GM11168 (cell line): ENCODE measurements at regions not wholly inside any gene's neighbourhood (a gene's known extent, or its start where the extent isn't known, plus 50 kb on each side); places are given as distances from the start of the nearest gene placed in this dataset.
"Not testable (repeated sequence)": the region's sequence is repeated elsewhere in the genome, so short reads cannot be mapped to it uniquely, and the experiment has no call there.

Experiments
- in situ Hi-C: fragments of 300-500 bp; cut with MboI; formaldehyde crosslinking; loops from one replicate; pipeline ENCODE4 v1.12.0; 2022; ENCODE audit warnings: low sequenced_read_pairs; ENCODE audit not compliant: unreplicated experiment

GRCh38 chr13:107596306-107596705 is 619.0 kb downstream of the LIG4 start:
- in situ Hi-C loops = not testable (repeated sequence)

- in situ Hi-C loops = no loop called here
These were observed 624.8 kb downstream of the LIG4 start for GRCh38 chr13:107590556-107590955.

DNA sequence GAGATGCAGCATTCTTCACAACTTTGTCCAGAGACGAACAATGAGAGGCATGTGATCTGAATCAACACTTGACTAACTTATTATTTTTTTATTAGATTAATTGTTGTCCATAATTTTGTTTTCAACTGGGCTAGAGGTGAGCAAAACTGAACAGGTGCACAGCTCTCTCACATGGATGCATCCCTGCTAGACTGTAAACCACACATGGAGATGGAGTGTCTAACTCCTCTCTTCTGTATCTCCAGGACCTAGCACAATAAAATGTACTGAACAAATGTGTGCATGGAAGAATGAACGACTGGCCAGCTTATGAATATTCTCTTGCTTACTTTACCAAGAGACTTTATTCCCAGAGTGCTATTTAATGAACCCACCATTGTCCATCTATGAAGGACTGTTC is 627.7 kb downstream of the LIG4 start:
- in situ Hi-C loops = no loop called here

DNA sequence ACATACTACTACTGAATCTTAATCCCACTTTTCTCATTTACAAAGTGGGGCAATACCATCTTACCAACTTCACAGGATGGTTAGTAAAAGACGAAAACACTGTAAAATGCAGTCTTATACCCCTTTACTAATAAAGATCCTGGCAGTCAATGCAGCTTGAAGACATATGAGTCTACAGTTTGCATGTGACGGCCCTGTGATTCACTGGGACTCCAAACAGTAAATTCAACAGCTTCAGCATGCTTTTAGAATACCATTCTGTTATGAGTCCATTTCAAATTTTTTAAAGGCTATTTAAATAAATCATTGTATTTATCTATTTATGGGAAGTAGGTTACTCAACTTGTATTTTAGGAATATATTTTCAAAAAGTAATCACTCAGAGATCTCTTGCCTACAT is 629.1 kb downstream of the LIG4 start:
- in situ Hi-C loops = no loop called here

- in situ Hi-C loops = no loop called here
These were observed 629.7 kb downstream of the LIG4 start for GRCh38 chr13:107585469-107586180.

- in situ Hi-C loops = no loop called here
These were observed 633.2 kb downstream of the LIG4 start for GRCh38 chr13:107582171-107582570.

GRCh38 chr13:107580741-107581412 is 634.5 kb downstream of the LIG4 start:
- in situ Hi-C loops = no loop called here

GRCh38 chr13:107576430-107576829 is 638.9 kb downstream of the LIG4 start:
- in situ Hi-C loops = no loop called here

- in situ Hi-C loops = no loop called here
These were observed 640.7 kb downstream of the LIG4 start for GRCh38 chr13:107574517-107575210.

DNA sequence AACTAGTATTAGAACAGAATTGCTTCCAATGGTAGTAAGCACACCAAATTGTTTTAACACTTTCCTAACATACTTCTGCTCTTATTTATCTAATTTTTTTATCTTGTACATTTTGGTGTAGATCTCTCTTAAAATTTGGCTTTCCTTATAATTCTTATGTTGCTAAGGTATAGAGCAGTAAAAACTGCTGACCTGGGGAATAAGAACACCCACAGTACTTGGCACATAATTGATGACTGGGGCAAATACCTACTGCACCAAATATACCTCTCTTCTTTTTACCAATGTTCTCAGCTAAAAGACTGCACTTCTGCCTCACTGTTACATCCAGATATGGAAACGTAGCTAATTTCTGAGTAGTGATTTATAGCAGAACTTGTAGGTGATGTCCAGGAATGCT is 642.2 kb downstream of the LIG4 start:
- in situ Hi-C loops = no loop called here

DNA sequence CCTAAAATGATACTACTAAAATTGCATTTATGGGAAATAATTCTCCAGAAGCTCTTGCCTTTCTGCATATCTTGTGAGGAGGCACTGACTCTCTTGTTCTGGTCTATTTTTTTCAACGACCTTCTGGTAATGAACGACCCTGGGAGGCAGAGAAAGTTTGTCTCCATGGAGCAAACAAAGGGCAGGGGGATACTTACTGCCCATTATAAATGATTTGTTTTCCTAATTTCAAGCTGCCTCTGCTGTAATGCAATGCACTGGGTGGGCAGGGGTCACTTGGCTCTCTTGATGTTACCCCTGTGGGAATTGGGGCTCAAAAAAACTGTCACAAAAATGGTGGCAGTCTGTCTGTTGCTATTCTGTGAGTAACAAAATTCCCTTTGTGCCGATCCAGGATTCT is 643.2 kb downstream of the LIG4 start:
- in situ Hi-C loops = no loop called here

GRCh38 chr13:107568181-107568580 is 647.2 kb downstream of the LIG4 start:
- in situ Hi-C loops = no loop called here

GRCh38 chr13:107563099-107563925 is 652.0 kb downstream of the LIG4 start:
- in situ Hi-C loops = no loop called here

DNA sequence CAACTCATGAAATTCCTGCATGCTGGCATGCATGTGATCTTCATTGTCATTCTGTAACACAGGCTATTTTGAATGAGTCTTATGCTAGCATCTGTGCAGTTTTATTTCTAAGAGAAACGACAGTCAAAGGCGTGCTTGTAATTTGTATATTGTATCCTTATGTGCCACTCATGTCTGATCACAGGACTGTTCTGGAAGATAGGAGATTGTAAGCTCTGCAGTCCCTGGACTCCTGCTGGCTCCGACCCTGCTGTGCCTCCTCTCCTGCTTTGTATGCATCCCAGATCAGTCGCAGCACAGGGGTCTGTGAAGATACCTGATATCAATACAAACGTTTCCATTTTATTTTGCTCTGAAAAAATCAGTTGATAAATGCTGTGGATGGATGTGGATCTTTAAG is 653.1 kb downstream of the LIG4 start:
- in situ Hi-C loops = no loop called here

GRCh38 chr13:107554460-107554859 is 660.9 kb downstream of the LIG4 start:
- in situ Hi-C loops = no loop called here

DNA sequence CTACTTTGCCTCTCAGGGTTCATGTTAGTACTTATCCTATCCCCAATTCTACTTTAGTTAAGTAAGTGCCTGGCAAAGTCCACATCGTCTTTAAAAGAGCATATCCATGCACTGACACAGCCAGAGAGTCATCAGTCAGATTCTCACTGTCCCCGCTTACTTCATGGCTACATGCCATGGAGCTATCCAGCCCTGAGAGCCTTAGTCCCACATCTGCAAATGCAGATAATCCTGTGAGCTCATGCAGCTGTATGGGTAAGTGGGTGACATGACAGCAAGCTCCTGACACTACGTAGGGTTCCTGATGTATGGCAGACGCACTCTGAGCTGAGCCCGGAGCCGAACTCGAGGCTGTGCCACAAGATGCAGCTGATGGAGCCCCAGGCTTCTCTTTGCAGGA is 661.5 kb downstream of the LIG4 start:
- in situ Hi-C loops = no loop called here

DNA sequence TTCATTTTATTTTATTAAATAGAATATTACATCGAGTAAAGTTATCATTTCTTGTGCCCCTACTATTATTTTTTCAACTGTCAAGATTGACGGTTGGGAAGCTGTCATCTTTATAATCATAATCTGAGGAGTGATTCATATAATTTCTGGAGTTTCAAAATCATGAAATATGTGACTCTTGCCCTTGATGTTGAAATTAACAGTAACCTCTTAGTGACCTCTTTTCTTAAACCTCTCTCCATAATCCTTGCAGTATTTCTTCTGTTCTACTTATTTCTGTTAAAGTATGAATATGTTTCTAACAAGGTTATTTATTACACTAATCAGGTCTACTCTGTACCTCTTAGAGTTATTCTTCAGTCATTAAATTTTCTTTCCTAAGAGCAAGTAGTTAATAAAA is 663.8 kb downstream of the LIG4 start:
- in situ Hi-C loops = no loop called here

DNA sequence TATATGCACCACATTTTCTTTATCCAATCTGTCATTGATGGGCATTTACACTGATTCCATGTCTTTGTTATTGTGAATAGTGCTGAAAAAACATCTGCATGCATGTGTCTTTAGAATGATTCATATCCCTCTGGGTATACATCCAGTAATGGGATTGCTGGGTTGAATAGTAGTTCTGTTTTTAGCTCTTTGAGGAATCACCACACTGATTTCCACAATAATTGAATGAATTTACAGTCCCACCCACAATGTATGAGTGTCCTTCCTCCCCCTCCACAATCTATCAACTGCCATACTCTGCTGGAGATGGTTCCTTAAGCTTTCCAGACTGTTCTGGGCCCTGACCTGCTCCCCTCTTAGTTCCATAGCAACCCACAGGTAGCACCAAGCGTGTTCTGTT is 667.0 kb downstream of the LIG4 start:
- in situ Hi-C loops = no loop called here

GRCh38 chr13:107545946-107546502 is 669.3 kb downstream of the LIG4 start:
- in situ Hi-C loops = no loop called here

DNA sequence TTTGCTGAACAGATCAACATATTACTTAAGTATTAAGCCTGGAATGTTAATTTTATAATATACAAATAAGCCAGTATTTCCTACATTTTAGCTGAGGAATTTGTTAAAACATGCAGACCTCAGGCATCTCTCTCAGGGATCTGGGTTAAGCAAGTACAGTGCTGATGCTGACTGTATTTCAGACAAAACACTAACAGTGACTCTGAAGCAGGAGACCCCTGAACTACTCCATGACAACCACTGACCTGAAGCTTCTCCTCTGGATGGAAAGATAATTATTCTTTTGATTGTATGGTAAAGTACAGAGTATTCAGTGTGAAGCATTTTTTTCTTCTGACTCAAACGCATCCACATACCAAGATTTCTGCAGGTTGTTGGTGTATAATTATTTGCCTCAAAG is 680.8 kb downstream of the LIG4 start:
- in situ Hi-C loops = no loop called here
